Psoas muscle (tissue), 7 donors: ENCODE measurements at regions not wholly inside any gene's neighbourhood (a gene's known extent, or its start where the extent isn't known, plus 50 kb on each side); places are given as distances from the start of the nearest gene placed in this dataset.
"Not testable (repeated sequence)": the region's sequence is repeated elsewhere in the genome, so short reads cannot be mapped to it uniquely, and the experiment has no call there.

ENCODE experiments used
- ATAC-seq, 4 donors: fragments of 200-7000 bp; cut with Tn5 transposase; one replicate each; pipeline ENCODE4 v1.9.1; 2020; ENCODE audit warnings: moderate library complexity in 3 of 4, mild to moderate bottlenecking in 2 of 4
- DNase-seq, 2 donors: peaks; one replicate each; pipeline ENCODE4 v3.0.0-alpha.2; 2020
- H3K27ac ChIP-seq: fragments of 200-600 bp; one replicate; pipeline ENCODE4 v1.8.0; 2022
- H3K27me3 ChIP-seq, 3 donors: fragments of 200-600 bp in 1 of 3; one replicate each; pipeline versions ENCODE4 v1.6.1 to v1.8.0; 2013 to 2022; ENCODE audit warnings: low read length in 2 of 3, mild to moderate bottlenecking in 2 of 3, moderate library complexity in 1 of 3; ENCODE audit not compliant: insufficient read depth in 3 of 3
- H3K36me3 ChIP-seq, 2 donors: fragments of 200-600 bp in 1 of 2; one replicate each; pipeline versions ENCODE4 v1.6.1 to v1.8.0; 2013 to 2022; ENCODE audit warnings: low read depth in 1 of 2, mild to moderate bottlenecking in 1 of 2, moderate library complexity in 1 of 2; ENCODE audit not compliant: insufficient read depth in 1 of 2
- H3K4me1 ChIP-seq: fragments of 200-600 bp; one replicate; pipeline ENCODE4 v1.8.0; 2022
- H3K4me3 ChIP-seq: fragments of 200-600 bp; one replicate; pipeline ENCODE4 v1.8.0; 2022; ENCODE audit warnings: mild to moderate bottlenecking
- H3K9me3 ChIP-seq: fragments of 200-600 bp; one replicate; pipeline ENCODE4 v1.8.0; 2022
- CTCF ChIP-seq: fragments of 200-600 bp; IDR thresholded peaks from one replicate; pipeline ENCODE4 v1.8.0; 2022; ENCODE audit warnings: antibody characterized with exemption
- WGBS, 3 donors: extraction: QIAGEN DNeasy Blood & Tissue Kit; methylation state at CpG; one replicate each; pipeline versions ENCODE4 v1.1.6 to v1.1.7; 2013; 5-methylcytosine and 5-hydroxymethylcytosine counted together
- intact Hi-C, 2 donors: fragments of 100-400 bp; cut with DNase I; formaldehyde crosslinking; loops; one replicate each; pipeline versions ENCODE4 v1.11.0 to v1.14.2; 2022
- donor health status: healthy with polysubstance abuse.
- donor health status: DM: no; HTN: no; CAD: no; lungs with moderate emphysema.
- donor health status: Bipolar disorder and iron deficiency.
- donor health status: healthy.
- donor health status: DM: yes; HTN: yes; CAD: no.
- donor health status: DM: no; HTN: no; CAD: no.
- donor health status: DM: yes; HTN: yes; CAD: no.

- WGBS, 3 donors: 46 to 56% (median 50%) methylated on average over 3 of the region's 3 CpGs
- Histone ChIP-seq H3K27ac (no peak overlapping the region), H3K27me3 (no peaks in the 10 kb centered on the region), H3K4me1 (no peaks in the 10 kb centered on the region), H3K36me3 (no peaks in the 10 kb centered on the region), H3K9me3 (no peaks in the 10 kb centered on the region), H3K4me3 (no peak overlapping the region)
- DNase-seq: no peak
- TF ChIP-seq CTCF: no peak
- intact Hi-C loops: no loop called here
- no peak for ATAC-seq
Measured at GRCh38 chr6:121695329-121695728, 259.9 kb downstream of the GJA1 start.

GRCh38 chr6:121697921-121698320, 262.5 kb downstream of the GJA1 start:
- Histone ChIP-seq H3K4me1 (no peaks in the 10 kb centered on the region), H3K9me3 (no peaks in the 10 kb centered on the region), H3K4me3 (no peak overlapping the region), H3K36me3 (no peaks in the 10 kb centered on the region), H3K27me3 (no peaks in the 10 kb centered on the region), H3K27ac (no peak overlapping the region)
- intact Hi-C loops: no loop called here
- TF ChIP-seq CTCF: no peak
- no peak for ATAC-seq
- no peak for DNase-seq
- 44 to 64% (median 44%) methylated on average over 6 of the region's 6 CpGs for WGBS, 3 donors

GRCh38 chr6:121698617-121699016, 263.2 kb downstream of the GJA1 start:
- ATAC-seq: no peak
- H3K27me3 ChIP-seq: no peaks in the 10 kb centered on the region
- no peaks in the 10 kb centered on the region for H3K9me3 ChIP-seq
- no peaks in the 10 kb centered on the region for H3K36me3 ChIP-seq
- no peaks in the 10 kb centered on the region for H3K4me1 ChIP-seq
- no peak overlapping the region for H3K4me3 ChIP-seq
- no peak for TF ChIP-seq CTCF
- intact Hi-C loops: no loop called here
- no peak overlapping the region for H3K27ac ChIP-seq
- DNase-seq: no peak

GRCh38 chr6:121703129-121703528, 267.7 kb downstream of the GJA1 start:
- 83 to 90% (median 86%) methylated on average over 8 of the region's 8 CpGs for WGBS, 3 donors
- DNase-seq, H3K9me3 ChIP-seq, intact Hi-C loops, H3K4me3 ChIP-seq, H3K27me3 ChIP-seq, H3K27ac ChIP-seq, H3K4me1 ChIP-seq, H3K36me3 ChIP-seq, ATAC-seq: not testable (repeated sequence)

- H3K27me3 ChIP-seq: no peaks in the 10 kb centered on the region
- H3K9me3 ChIP-seq: no peaks in the 10 kb centered on the region
- H3K36me3 ChIP-seq: no peaks in the 10 kb centered on the region
- H3K4me3 ChIP-seq: no peak overlapping the region
- 34 to 43% (median 40%) methylated on average over 3 of the region's 3 CpGs for WGBS, 3 donors
- intact Hi-C loops: no loop called here
- ATAC-seq (no peak), DNase-seq (no peak)
- no peak overlapping the region for H3K27ac ChIP-seq
- TF ChIP-seq CTCF: no peak
- H3K4me1 ChIP-seq: no peaks in the 10 kb centered on the region
Measured at GRCh38 chr6:121711472-121711871, 276.0 kb downstream of the GJA1 start.
